ENCODE measurements at regions not wholly inside any gene's neighbourhood (a gene's known extent, or its start where the extent isn't known, plus 50 kb on each side); places are given as distances from the start of the nearest gene placed in this dataset.

- TF ChIP-seq YY1 (IDR thresholded peaks at IDR 0.05; ENCODE audit: insufficient read depth, insufficient read length) (no peak), ZNF274 (IDR thresholded peaks at IDR 0.05; ENCODE audit: low read depth, low read length) (no peak), SUZ12 (IDR thresholded peaks at IDR 0.05; ENCODE audit: extremely low read depth, insufficient read depth, insufficient read length) (no peak)
Measured at GRCh38 chr3:42035007-42035406, 56.1 kb upstream of the TRAK1 start.
